ENCODE measurements at regions not wholly inside any gene's neighbourhood (a gene's known extent, or its start where the extent isn't known, plus 50 kb on each side); places are given as distances from the start of the nearest gene placed in this dataset.
"Not testable (repeated sequence)": the region's sequence is repeated elsewhere in the genome, so short reads cannot be mapped to it uniquely, and the experiment has no call there.

DNA sequence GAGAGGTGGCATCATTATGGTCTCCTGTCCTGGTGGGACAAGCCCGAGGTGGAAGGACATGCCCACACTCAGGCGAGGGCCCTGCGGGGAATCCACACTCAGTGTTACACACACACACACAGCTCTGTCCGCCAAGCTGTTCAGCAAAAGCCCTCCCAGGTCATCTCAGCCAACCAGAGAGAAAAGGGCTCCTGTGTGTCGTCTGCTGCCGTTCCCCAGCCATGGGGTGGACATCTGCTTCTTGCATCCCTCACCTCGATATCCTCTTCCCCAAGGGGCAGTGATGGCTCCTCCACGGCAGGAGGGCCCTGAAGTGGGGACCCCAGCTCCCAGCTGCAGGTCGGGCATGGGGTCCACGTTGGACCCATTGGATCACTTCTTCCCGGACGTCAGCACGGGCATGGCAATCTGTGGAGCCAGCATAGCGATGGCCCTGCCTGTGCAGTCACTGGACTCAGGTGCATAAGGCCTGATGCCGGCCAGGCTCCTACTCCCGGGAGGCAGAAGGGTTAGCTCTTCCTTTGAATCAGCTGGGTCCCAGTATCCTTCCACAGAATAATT is 290.1 kb downstream of the C16orf95 start:
- DNase-seq (ENCODE audit: low spot score), result no peak

DNA sequence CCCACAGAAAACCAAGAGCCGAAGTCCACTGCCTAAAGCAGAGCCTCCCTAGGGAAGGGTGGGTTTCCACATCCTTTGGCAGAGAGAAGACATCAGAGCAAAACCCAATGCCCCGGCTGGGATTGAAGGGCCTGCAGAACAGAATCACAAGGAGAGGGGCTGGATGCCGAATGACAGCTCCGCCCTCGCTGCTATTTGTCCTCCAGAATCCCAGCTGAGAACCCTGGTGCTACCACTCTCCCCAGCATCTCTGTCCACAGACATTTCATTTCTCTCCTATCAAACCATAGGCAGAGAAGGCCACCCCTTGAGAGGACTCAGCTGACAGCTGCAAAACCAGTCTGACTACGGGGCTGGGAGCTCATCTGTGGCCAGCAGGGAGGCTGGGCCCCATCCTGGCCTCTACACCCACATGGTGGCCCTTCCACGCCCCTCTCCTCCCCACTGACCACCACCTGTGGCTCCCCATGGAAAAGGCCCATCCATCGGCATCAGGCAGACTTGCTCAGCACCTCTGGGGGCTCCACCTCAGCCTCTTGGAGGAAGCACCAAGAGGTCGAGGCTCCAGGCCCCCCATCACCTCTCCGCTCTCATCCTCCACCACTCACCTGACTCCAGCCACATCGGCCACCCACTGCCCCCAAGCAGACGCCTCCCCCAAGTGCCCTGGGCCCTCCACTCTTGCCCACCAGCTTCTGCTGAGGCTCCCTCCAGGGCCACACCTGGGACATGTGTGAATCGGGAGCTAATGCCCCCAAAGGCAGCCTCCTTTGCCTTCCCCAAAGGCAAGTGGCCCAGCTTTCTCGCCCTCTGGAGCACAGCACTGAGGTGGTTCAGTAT is 288.5 kb downstream of the C16orf95 start:
- no peak for DNase-seq (ENCODE audit: low spot score)

DNA sequence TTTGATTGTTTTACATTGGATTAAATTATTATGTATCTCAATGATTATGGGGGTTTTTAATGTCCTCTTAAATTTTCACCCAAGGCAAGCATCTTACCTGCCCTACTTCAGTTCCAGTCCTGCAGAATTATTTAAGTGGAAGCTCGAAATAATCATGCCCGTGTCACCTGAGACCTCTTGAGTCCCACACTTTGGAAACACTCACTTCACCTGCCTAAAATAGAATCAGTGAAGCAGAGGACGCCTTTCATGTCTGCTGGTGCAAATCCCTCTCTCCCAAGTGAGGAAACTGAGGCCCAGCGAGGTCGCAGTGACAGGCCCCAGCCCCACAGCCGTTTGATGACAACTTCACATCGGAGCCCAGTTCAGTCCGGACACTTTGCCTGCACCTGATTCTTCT is 284.6 kb downstream of the C16orf95 start:
- DNase-seq (ENCODE audit: low spot score), result no peak

DNA sequence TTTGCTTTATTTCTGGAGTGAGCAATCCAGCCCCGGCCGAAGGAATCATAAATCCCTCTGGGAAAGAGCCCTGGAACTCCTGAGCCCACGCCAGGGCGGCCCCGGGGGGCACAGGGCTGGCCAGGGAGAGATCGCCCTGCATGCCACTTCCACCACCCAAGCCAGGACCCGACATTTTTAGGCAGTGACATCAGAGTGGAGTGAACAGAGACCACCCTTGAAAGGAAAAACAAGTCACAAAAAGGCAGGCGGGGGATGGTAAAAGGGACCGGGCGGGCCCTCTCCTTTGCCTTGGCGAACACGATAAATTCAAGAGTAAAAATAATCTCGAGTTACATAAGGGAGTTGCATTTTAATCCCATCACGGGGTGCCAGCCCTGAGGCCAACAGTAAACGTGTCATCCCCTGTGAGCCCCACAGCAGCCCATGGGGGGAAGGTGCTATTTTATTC is 284.1 kb downstream of the C16orf95 start:
- DNase-seq (ENCODE audit: low spot score), result no peak

DNA sequence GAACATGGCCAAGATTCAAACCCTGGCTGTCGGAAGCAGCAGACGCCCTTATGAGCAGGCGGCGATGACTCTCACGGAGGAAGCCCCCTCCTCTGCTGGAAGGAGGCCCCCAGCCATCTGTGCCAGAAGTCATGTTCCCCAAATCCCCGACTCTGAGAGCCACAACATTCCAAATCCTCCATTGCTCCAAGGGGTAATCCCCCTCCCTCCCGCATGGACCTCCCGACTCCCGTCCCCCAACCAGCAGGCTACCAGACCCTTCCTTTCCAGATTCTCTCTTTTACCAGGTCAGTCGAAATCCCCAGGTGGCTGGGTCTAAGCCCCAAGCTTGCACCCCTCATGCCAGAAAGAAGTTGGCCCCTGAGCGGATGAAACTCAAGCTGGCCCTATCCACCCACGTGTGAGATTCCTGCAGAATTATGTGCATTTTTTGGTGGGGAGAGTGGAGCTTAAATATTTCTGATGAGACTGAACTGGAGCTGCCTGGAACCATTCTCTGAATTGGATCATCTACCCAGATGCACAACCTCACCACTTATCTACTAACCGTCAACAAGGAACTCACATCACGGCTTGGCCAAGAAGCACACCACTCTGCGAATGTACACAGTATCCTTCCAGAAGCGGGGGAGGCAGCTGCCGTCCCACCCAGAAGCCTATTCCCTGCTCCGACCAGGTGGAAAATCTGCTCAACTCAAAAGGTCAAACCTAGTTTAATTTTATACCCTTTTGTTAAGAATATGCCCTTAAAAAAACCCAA is 283.5 kb downstream of the C16orf95 start:
- DNase-seq (ENCODE audit: low spot score), result peak; percentile 22

DNA sequence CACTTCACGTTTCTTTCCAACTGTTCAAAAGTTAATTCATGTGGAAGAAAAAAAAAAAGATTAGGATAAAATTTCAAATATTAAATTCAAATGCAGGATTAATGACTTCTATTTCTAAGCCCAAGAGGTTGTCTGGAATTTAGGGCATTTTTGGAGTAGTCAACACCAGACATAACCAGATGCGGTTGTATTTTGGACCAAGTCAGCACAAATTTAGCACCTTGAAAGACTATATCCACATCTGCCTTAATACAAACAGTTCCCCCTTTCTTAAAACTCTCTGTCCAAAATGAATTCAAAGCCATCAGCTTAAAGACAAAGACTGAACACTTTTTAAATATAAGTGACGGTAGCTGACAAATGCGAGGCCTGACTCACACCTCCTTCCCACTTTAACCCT is 282.9 kb downstream of the C16orf95 start:
- no peak for DNase-seq (ENCODE audit: low spot score)

DNA sequence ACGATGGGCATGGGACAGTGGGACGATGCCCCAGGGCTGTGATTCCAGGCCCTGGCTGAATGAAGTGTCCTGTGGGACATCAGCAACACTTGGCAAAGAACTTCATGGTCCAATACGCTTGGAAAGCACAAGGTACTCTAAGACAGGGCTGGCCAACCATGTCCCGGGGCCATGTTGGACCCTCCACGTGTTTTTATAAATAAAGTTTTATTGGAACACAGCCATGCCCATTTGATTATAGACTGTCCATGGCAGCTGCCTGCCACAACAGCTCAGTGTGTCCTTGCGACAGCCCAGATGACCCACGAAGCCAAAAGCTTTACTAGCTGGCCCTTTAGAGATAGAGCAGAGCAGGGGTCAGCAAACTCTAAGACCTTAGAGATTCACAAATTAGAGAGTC is 282.1 kb downstream of the C16orf95 start:
- no peak for DNase-seq (ENCODE audit: low spot score)

DNA sequence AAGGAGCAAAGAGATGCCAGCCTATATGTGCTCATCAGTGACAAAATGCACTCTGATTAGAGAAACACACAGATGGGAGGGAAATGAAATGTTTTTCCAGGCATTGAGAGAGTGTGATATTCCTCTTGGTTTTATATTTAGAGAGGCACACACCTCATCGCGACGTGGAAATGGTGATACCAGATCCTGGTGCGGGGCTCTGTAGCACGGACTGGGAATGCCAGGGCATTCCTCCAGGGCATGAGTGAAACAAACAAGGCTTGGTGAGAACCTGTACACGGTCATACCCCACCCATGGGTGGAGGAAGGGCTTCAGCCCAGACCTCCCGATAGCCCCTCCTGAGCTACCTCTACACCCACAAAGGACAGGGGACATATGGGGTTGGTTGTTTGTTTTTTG is 280.2 kb downstream of the C16orf95 start:
- DNase-seq (ENCODE audit: low spot score), result no peak

DNA sequence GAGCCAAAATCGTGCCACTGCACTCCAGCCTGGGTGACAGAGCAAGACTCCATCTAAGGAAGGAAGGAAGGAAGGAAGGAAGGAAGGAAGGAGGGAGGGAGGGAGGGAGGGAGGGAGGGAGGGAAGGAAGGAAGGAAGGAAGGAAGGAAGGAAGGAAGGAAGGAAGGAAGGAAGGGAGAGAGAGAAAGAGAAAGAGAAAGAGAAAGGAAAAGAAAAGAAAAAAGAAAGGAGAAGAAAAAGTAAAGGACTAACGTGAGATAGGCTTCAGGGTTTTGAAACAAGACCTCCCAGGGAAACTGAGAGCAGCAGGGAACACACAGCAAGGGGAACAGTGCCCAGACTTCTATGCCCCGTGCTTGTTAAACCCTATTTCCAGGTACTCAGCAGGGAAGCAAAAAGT is 278.7 kb downstream of the C16orf95 start:
- DNase-seq (ENCODE audit: low spot score), result not testable (repeated sequence)

DNA sequence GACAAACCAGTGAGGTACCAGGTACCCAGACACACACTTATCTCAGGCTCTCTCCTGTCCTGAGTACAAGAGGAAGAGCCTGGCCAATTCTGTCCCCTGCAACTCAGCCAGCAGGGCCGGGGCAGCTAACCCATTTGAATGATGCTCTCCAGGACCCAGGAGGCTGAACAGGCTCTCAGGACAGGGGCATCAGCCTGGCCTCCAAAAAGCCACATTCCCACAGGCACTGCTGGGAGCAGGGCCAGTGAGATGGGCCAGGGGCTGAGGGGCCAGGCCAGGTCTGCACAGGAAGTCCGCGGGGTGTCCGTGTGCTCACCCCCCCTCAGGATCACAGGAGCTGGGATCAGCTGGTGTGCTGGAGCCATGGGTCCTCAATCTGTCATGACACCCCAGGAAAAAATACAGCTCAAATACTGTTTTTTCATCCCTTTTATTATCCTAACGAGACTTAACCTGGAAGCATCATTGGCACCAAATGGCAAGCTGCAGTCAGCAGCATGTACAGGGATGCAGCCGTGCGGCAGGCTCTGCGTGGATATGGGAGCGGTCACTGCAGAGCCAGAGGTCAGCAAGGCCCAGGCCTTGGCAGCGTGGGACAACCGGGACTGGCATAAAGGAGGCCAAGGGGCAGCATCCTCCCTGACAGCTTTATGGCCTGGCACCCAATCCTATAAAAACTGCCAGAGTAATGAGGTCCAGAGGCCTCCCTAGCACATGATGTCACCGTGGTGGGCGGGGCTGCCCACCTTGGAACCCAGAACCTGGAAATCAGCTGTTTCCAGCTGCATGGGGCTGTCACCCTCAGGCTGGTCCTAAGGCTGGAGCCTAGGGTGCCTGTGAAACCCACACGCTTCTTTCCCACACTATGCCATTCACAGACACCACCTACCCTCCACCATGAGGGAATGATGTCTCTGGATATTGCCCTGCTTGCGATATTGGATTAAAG is 276.7 kb downstream of the C16orf95 start:
- DNase-seq (ENCODE audit: low spot score), result no peak

DNA sequence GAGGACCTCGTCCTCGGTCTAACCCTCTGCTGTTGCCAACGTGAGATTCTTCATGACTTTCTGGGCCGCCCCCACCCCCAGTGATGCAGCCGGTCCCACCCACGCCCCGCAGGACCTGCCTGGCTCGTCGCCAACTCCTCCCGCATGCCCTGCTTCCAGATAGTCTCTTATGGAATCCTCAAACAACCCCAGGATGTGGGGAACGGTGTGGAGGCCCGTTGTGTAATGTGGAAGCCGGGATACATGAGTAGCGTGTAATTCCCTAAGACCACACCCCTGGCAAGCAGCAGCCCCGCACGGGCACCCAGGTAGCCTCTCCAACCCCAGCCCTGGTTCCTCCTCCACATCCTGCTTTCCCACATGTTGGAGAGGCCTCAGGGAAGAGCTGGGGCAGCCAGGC is 275.9 kb downstream of the C16orf95 start:
- no peak for DNase-seq (ENCODE audit: low spot score)

DNA sequence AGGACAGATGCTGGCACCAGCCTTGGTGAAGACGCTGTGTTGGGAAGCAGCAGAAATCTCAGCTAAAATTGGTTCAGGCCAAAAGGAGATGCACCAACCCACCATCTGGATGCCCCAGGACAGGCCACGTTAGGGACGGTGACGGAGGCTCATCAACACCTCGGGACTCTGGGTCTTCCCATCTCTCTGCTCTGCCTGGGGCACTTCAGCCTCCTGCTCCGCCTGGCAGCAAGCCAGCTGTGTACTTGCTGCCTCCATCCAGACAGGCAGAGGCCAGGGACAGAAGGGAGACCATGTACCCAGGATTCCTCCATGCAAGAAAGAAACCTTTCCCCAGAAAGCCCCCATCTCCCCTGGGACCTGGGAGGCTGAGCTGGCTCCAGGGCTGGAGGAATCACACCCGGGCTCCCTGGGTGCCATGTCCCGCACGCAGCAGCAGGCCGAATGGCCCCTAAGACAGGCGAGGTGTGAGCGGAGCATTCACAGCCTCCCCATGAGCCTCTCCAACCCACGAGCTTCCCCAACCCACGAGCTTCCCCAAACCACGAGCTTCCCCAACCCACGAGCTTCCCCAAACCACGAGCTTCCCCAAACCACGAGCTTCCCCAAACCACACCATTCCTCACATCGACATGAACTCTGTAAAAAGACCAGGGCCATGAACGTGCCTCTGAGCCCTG is 274.5 kb downstream of the C16orf95 start:
- no peak for DNase-seq (ENCODE audit: low spot score)

DNA sequence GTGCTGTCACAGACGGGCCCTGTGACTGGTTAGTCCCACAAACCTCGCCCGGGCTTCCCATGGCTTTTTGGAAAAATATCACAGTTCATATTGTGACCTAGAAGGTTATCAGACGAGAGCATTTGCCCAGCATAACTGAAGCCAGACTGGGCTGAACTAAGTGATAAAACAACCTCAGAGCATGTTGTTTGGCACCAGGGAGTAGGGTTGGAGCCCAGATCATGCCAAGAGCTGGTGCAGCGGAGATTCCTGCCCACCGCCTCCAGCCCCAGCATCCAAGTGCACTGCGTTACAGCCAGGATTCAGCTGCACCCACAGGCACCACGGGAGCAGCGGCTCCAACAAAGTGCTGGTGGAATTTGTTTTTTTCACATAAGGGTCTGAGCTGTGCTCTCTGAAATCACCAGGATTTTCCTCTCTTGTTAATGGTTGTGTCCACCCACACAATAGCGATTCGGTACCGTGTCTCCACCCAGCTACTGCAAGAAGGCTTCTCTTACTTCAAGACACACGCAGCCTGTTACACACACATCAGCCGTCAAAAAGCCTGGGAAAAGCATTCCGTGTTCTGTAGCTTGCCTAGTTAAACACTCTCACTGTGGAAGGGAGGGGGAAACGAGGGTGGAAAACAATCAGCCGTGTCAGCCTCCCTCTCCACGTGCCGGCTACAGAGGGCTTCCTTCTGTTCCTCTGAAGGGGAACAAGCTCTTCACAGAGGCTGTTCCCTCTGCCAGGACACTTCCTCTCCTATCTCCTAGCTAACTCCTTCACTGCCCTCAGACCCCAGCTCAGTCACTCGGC is 273.8 kb downstream of the C16orf95 start:
- peak; percentile 41 for DNase-seq (ENCODE audit: low spot score)

DNA sequence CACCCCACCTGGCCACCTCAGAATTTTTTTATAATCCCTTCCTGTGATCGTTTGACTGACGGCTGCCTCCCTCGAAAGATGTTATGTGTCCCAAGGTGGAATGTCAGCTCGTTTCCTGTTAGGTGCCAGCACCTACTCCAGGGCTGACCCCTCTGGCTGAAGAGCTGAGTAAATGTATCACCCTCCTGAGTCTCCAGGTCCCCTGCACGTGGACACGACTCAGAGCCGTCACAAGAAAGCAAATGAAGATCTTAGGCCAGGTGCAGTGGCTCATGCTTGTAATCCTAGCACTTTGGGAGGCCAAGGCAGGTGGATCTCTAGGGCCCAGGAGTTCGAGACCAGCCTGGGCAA is 273.2 kb downstream of the C16orf95 start:
- no peak for DNase-seq (ENCODE audit: low spot score)

DNA sequence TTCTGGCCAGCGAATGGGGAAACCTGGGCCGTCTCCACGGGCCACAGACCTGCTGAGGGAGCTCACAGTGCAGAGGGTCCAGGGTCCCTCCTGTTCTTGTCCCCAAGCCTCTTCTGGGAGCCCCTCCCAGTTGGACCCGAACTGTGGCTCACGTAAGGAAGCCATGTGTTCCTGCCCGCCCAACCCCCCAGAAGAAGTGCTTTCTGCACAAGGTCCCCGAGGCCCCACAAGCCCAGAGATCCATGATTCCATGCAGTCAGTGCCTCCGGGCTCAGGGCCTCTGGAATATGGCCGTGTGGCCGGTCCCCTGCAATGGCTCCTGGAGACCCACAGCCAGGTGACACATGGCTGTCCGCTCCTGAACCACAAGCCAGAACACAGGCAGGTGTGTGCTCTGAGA is 272.4 kb downstream of the C16orf95 start:
- no peak for DNase-seq (ENCODE audit: low spot score)

DNA sequence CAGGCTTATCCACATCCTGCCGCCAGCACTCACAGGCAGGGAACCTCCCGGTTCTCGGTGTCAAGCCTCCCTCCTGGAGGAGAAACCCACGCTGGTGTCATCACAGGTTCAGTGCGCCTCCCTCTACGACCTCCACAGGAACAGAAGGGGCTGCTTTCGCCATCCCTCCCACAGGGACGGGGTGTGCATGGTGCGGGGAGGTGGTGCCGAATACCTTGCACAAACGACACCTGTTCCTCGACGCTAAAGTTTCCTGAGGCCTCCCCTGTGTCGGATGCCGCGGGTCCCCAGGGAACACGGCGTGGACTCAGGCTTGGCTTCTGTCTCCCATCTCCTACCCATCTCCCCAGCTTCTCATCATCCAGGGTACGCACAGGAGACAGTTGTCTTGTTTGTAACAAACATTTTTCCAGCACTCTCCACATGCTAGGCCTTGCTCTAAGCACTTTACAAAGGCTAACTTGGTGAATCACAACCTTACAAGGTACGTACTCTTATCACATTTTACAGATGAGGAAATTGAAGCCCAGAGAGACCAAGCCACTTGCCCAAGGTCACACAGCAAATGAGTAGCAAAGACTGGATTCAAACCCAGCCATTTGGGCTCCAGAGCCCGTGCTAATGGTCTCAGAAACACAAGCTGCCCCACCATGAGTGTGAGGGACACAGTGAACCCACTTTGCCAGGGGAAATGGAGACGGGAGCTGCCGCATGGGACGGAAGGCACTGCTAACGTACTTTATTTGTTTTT is 271.6 kb downstream of the C16orf95 start:
- DNase-seq (ENCODE audit: low spot score), result no peak

DNA sequence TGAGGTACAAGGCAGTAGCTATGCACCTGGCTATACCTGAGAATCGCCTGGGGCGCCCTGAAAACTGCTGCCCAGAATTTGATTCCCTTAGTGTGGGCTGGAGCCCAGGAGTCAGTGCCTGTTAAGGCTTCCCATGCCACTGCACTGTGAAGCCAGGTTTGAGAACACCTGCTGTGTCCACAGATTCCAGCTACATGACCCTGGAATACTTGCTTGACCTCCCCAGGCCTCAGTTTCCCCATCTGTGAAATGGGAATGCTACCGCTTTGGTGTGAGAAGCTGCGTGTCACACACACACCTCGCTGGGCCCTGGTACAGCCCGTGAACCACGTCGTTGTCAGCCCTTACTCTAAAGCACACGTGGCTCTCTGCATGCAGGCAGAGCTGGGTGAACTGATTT is 271.0 kb downstream of the C16orf95 start:
- no peak for DNase-seq (ENCODE audit: low spot score)

DNA sequence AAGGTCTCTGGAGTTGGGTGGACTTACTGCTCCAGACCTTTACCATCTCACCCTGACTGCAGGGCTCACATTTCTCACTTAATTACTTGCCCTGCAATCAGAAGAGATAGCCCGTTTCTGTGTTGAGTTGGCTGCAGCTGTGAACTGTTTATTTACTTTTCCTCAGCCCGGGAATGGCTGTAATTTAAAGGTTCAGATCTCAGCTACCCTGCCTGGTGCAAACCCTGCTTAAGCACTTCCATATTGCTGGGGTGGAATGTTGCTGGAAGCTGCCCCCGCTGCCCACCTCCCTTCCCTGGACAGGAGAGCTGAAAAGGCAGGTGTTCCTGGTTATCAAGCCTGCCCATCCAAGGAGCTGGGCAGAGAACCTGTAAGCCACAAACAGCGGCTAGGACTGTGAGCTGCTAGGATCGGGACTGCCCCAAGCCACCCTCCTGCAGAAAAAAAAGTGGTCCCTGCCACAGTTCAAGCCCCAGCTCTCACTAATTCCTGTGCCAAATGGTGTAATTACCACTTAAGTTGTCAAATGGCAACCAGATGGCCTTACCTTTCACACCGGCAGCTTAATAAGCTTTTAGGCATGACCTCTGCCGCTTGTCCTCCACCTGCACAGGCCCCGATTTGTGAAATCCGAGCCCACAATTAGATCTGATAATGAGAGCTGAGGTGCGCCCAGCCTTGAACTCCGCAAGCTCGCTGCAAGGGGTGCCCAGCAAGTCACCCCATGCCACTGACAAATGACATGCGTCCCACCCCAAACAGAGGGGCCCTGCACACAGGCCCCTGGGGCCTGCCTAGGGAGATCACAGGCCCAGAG is 269.8 kb downstream of the C16orf95 start:
- DNase-seq (ENCODE audit: low spot score), result no peak
